ENCODE measurements at regions not wholly inside any gene's neighbourhood (a gene's known extent, or its start where the extent isn't known, plus 50 kb on each side); places are given as distances from the start of the nearest gene placed in this dataset.
"Not testable (repeated sequence)": the region's sequence is repeated elsewhere in the genome, so short reads cannot be mapped to it uniquely, and the experiment has no call there.

GRCh38 chr19:28689464-28689863, 523.5 kb downstream of the UQCRFS1 start:
- TF ChIP-seq SP1 (IDR thresholded peaks at IDR 0.05); NFRKB (IDR thresholded peaks at IDR 0.05); FOXA1 (IDR thresholded peaks at IDR 0.05); BHLHE40 (IDR thresholded peaks at IDR 0.05; ENCODE audit: borderline replicate concordance): not testable (repeated sequence)
